ENCODE measurements at regions not wholly inside any gene's neighbourhood (a gene's known extent, or its start where the extent isn't known, plus 50 kb on each side); places are given as distances from the start of the nearest gene placed in this dataset.

- DNase-seq: no peak
Observed at GRCh38 chr7:32262315-32262714, 192.1 kb upstream of the PDE1C start.

GRCh38 chr7:32259931-32260596, 189.9 kb upstream of the PDE1C start:
- DNase-seq: no peak

- no peak for DNase-seq
Observed at GRCh38 chr7:32258265-32258664, 188.1 kb upstream of the PDE1C start.

GRCh38 chr7:32257621-32258020, 187.4 kb upstream of the PDE1C start:
- DNase-seq: no peak

GRCh38 chr7:32256811-32257210, 186.6 kb upstream of the PDE1C start:
- no peak for DNase-seq

- DNase-seq: no peak
Observed at GRCh38 chr7:32256376-32256775, 186.2 kb upstream of the PDE1C start.

GRCh38 chr7:32255036-32255435, 184.8 kb upstream of the PDE1C start:
- no peak for DNase-seq

- no peak for DNase-seq
Observed at GRCh38 chr7:32253299-32253698, 183.1 kb upstream of the PDE1C start.

- no peak for DNase-seq
Observed at GRCh38 chr7:32251659-32252058, 181.5 kb upstream of the PDE1C start.

- DNase-seq: no peak
Observed at GRCh38 chr7:32250471-32251260, 180.5 kb upstream of the PDE1C start.

GRCh38 chr7:32250003-32250402, 179.8 kb upstream of the PDE1C start:
- DNase-seq: no peak

GRCh38 chr7:32248522-32248921, 178.3 kb upstream of the PDE1C start:
- DNase-seq: no peak

- no peak for DNase-seq
Observed at GRCh38 chr7:32244806-32245345, 174.7 kb upstream of the PDE1C start.

- no peak for DNase-seq
Observed at GRCh38 chr7:32243687-32244290, 173.6 kb upstream of the PDE1C start.

- no peak for DNase-seq
Observed at GRCh38 chr7:32242436-32242835, 172.2 kb upstream of the PDE1C start.

GRCh38 chr7:32241636-32242035, 171.4 kb upstream of the PDE1C start:
- no peak for DNase-seq

- no peak for DNase-seq
Observed at GRCh38 chr7:32239764-32240163, 169.6 kb upstream of the PDE1C start.

- no peak for DNase-seq
Observed at GRCh38 chr7:32228601-32229000, 158.4 kb upstream of the PDE1C start.

- DNase-seq: no peak
Observed at GRCh38 chr7:32227746-32228145, 157.5 kb upstream of the PDE1C start.

- no peak for DNase-seq
Observed at GRCh38 chr7:32224276-32224675, 154.1 kb upstream of the PDE1C start.

GRCh38 chr7:32223721-32224120, 153.5 kb upstream of the PDE1C start:
- DNase-seq: no peak

- DNase-seq: no peak
Observed at GRCh38 chr7:32223071-32223650, 153.0 kb upstream of the PDE1C start.

GRCh38 chr7:32222251-32222900, 152.2 kb upstream of the PDE1C start:
- no peak for DNase-seq
